ENCODE measurements at regions not wholly inside any gene's neighbourhood (a gene's known extent, or its start where the extent isn't known, plus 50 kb on each side); places are given as distances from the start of the nearest gene placed in this dataset.
A peak's percentile ranks its signal among the peaks of the same experiment; 100 is the strongest.

- no peak for DNase-seq
- TF ChIP-seq CTCF (IDR thresholded peaks at IDR 0.05) (no peak), POLR2A (IDR thresholded peaks at IDR 0.05) (no peak)
- Histone ChIP-seq H3K36me3 (no peaks in the 10 kb centered on the region), H3K27ac (no peak overlapping the region), H3K4me3 (no peak overlapping the region), H3K4me1 (no peaks in the 10 kb centered on the region), H3K9me3 (no peaks in the 10 kb centered on the region), H3K27me3 (peaks cover 0 to 21% (median 0%) of the 10 kb centered on the region in 9 donors)
- no peak for ATAC-seq
- WGBS, 4 donors = 77 to 88% (median 82%) methylated on average over 5 of the region's 5 CpGs
- intact Hi-C loops (cut with DNase I) = loop anchor here in 8 of 10 donors (2.0 to 10.0 kb wide), 3 partner anchors 295 to 297 kb away; no protein-coding TSS in a partner anchor
These were observed 73.4 kb upstream of the PAK5 start for GRCh38 chr20:9912290-9912689.

GRCh38 chr20:9911519-9911918 is 72.6 kb upstream of the PAK5 start:
- intact Hi-C loops (cut with DNase I) = loop anchor here in 5 of 10 donors (5.0 to 10.0 kb wide), 2 partner anchors 294 to 297 kb away; no protein-coding TSS in a partner anchor
- no peak overlapping the region for H3K4me3 ChIP-seq
- no peaks in the 10 kb centered on the region for H3K9me3 ChIP-seq
- H3K4me1 ChIP-seq = no peaks in the 10 kb centered on the region
- TF ChIP-seq POLR2A (IDR thresholded peaks at IDR 0.05) = no peak
- TF ChIP-seq CTCF (IDR thresholded peaks at IDR 0.05) = no peak
- ATAC-seq = no peak
- peaks cover 0 to 21% (median 0%) of the 10 kb centered on the region in 9 donors for H3K27me3 ChIP-seq
- no peak overlapping the region for H3K27ac ChIP-seq
- DNase-seq = no peak
- H3K36me3 ChIP-seq = no peaks in the 10 kb centered on the region
- 54 to 61% (median 55%) methylated on average over 3 of the region's 3 CpGs for WGBS, 4 donors

GRCh38 chr20:9909167-9909566 is 70.3 kb upstream of the PAK5 start:
- ATAC-seq = no peak

GRCh38 chr20:9903048-9903655 is 64.3 kb upstream of the PAK5 start:
- TF ChIP-seq POLR2A (IDR thresholded peaks at IDR 0.05) (no peak), CTCF (IDR thresholded peaks at IDR 0.05) (peak in 6 of 12 donors; percentile 11 to 37 (median 22))
- WGBS, 4 donors = 9 to 15% (median 10%) methylated on average over 1 of the region's 1 CpG
- Histone ChIP-seq H3K27me3 (peaks cover 0 to 14% (median 0%) of the 10 kb centered on the region in 9 donors), H3K4me3 (no peak overlapping the region), H3K4me1 (no peaks in the 10 kb centered on the region), H3K27ac (no peak overlapping the region), H3K36me3 (no peaks in the 10 kb centered on the region), H3K9me3 (no peaks in the 10 kb centered on the region)
- intact Hi-C loops (cut with DNase I) = no loop called here
- DNase-seq = no peak
- ATAC-seq = no peak

More at GRCh38 chr20:9909167-9909566, 70.3 kb upstream of the PAK5 start:
- Histone ChIP-seq H3K4me1 (no peaks in the 10 kb centered on the region), H3K9me3 (no peaks in the 10 kb centered on the region), H3K27me3 (peaks cover 0 to 21% (median 0%) of the 10 kb centered on the region in 9 donors), H3K4me3 (no peak overlapping the region), H3K36me3 (no peaks in the 10 kb centered on the region), H3K27ac (no peak overlapping the region)
- DNase-seq = no peak
- intact Hi-C loops (cut with DNase I) = loop anchor here in 1 of 10 donors (5.0 kb wide), 1 partner anchor 292 kb away; no protein-coding TSS in a partner anchor
- no peak for TF ChIP-seq POLR2A (IDR thresholded peaks at IDR 0.05)
- no peak for TF ChIP-seq CTCF (IDR thresholded peaks at IDR 0.05)

All from heart left ventricle (tissue), 16 donors.